Right lobe of liver (tissue), 4 donors: ENCODE measurements at regions not wholly inside any gene's neighbourhood (a gene's known extent, or its start where the extent isn't known, plus 50 kb on each side); places are given as distances from the start of the nearest gene placed in this dataset.

ENCODE experiments used
- POLR2A ChIP-seq: fragments of 450-650 bp; IDR thresholded peaks from one replicate; pipeline ENCODE4 v1.6.1; 2017; ENCODE audit warnings: antibody characterized with exemption, mild to moderate bottlenecking
- TF ChIP-seq, protein P1 (sequence below), 4 donors: fragments of 200-600 bp in 3 of 4; fragments of 450-650 bp in 1 of 4; IDR thresholded peaks; one replicate each; pipeline versions ENCODE4 v1.5.1 to v1.8.0; 2016 to 2022; ENCODE audit warnings: antibody characterized with exemption in 4 of 4, mild to moderate bottlenecking in 2 of 4
- donor health status: DM: no; HTN: no; CAD: no.
- donor health status: DM: no; HTN: no; CAD: no.
- donor health status: DM: no; HTN: yes; CAD: no.

DNA sequence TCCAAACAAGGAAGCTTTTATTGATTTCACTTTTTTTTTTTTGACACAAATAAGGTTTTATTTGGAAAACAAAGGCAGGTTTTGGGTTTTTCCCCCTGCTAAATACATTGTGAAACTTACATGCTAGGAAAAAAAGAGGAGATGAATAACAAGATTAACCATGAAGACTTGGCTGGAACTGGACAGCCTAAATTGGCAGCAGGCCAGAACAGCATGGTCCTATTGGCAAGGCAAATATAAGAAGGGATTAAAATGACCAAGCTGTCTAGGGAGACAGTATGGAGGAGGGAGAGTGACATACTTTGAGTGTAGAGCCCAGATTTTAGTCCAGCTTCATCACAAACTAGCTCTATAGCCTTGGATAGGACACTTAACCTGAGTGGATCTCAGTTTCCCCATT lies 63.9 kb upstream of the BBX start:
- TF ChIP-seq, protein P1, sequence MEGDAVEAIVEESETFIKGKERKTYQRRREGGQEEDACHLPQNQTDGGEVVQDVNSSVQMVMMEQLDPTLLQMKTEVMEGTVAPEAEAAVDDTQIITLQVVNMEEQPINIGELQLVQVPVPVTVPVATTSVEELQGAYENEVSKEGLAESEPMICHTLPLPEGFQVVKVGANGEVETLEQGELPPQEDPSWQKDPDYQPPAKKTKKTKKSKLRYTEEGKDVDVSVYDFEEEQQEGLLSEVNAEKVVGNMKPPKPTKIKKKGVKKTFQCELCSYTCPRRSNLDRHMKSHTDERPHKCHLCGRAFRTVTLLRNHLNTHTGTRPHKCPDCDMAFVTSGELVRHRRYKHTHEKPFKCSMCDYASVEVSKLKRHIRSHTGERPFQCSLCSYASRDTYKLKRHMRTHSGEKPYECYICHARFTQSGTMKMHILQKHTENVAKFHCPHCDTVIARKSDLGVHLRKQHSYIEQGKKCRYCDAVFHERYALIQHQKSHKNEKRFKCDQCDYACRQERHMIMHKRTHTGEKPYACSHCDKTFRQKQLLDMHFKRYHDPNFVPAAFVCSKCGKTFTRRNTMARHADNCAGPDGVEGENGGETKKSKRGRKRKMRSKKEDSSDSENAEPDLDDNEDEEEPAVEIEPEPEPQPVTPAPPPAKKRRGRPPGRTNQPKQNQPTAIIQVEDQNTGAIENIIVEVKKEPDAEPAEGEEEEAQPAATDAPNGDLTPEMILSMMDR (IDR thresholded peaks at IDR 0.05), result no peak
- no peak for TF ChIP-seq POLR2A
